ENCODE measurements at regions not wholly inside any gene's neighbourhood (a gene's known extent, or its start where the extent isn't known, plus 50 kb on each side); places are given as distances from the start of the nearest gene placed in this dataset.

GRCh38 chr7:15747712-15748111 lies 61.2 kb upstream of the MEOX2 start:
- Histone ChIP-seq H3K9me3 (replicated peaks; ENCODE audit: insufficient read depth, low read length) (no peaks in the 10 kb centered on the region), H3K9ac (ENCODE audit: low read length) (no peak overlapping the region), H3K27me3 (replicated peaks; ENCODE audit: insufficient read depth, low read length) (no peaks in the 10 kb centered on the region), H3K4me2 (ENCODE audit: low read depth, low read length) (no peak overlapping the region), H3K36me3 (replicated peaks; ENCODE audit: insufficient read depth, low read length) (no peaks in the 10 kb centered on the region), H3F3A (ENCODE audit: insufficient read depth, low read length) (no peaks in the 10 kb centered on the region), H3K79me2 (ENCODE audit: low read length) (no peaks in the 10 kb centered on the region), H3K27ac (ENCODE audit: low read length) (no peak overlapping the region), H3K4me3 (ENCODE audit: low read length) (no peak overlapping the region), H4K20me1 (ENCODE audit: insufficient read depth, low read length) (no peaks in the 10 kb centered on the region), H3K9me2 (replicated peaks; ENCODE audit: insufficient read depth, low read length) (no peaks in the 10 kb centered on the region), H3K4me1 (ENCODE audit: low read length) (no peaks in the 10 kb centered on the region), H2AFZ (ENCODE audit: low read length) (no peak overlapping the region)
- no peak for TF ChIP-seq EZH2 (optimal IDR thresholded peaks at IDR 0.05; ENCODE audit: low read depth, low read length)
- no peak for TF ChIP-seq EZH2phosphoT487 (IDR thresholded peaks at IDR 0.05; ENCODE audit: low read length)
- TF ChIP-seq CTCF (IDR thresholded peaks at IDR 0.05; ENCODE audit: low read length), result no peak
- no peak for DNase-seq

- H3K9ac ChIP-seq (ENCODE audit: low read length), result no peak overlapping the region
- H3K27ac ChIP-seq (ENCODE audit: low read length), result no peak overlapping the region
- H3K27me3 ChIP-seq (replicated peaks; ENCODE audit: insufficient read depth, low read length), result no peaks in the 10 kb centered on the region
- no peaks in the 10 kb centered on the region for H3K4me1 ChIP-seq (ENCODE audit: low read length)
- no peak for TF ChIP-seq CTCF (IDR thresholded peaks at IDR 0.05; ENCODE audit: low read length)
- no peak for TF ChIP-seq EZH2 (optimal IDR thresholded peaks at IDR 0.05; ENCODE audit: low read depth, low read length)
- TF ChIP-seq EZH2phosphoT487 (IDR thresholded peaks at IDR 0.05; ENCODE audit: low read length), result no peak
- no peaks in the 10 kb centered on the region for H3K9me3 ChIP-seq (replicated peaks; ENCODE audit: insufficient read depth, low read length)
- no peak overlapping the region for H3K4me2 ChIP-seq (ENCODE audit: low read depth, low read length)
- H3K4me3 ChIP-seq (ENCODE audit: low read length), result no peak overlapping the region
- H2AFZ ChIP-seq (ENCODE audit: low read length), result no peak overlapping the region
- no peaks in the 10 kb centered on the region for H3K79me2 ChIP-seq (ENCODE audit: low read length)
- H4K20me1 ChIP-seq (ENCODE audit: insufficient read depth, low read length), result no peaks in the 10 kb centered on the region
- no peak for DNase-seq
- no peaks in the 10 kb centered on the region for H3K9me2 ChIP-seq (replicated peaks; ENCODE audit: insufficient read depth, low read length)
- no peaks in the 10 kb centered on the region for H3F3A ChIP-seq (ENCODE audit: insufficient read depth, low read length)
- H3K36me3 ChIP-seq (replicated peaks; ENCODE audit: insufficient read depth, low read length), result no peaks in the 10 kb centered on the region
Observed at GRCh38 chr7:15747301-15747700, 60.8 kb upstream of the MEOX2 start.

GRCh38 chr7:15743926-15744480 lies 57.5 kb upstream of the MEOX2 start:
- Histone ChIP-seq H3K4me1 (ENCODE audit: low read length) (no peaks in the 10 kb centered on the region), H3F3A (ENCODE audit: insufficient read depth, low read length) (no peaks in the 10 kb centered on the region), H4K20me1 (ENCODE audit: insufficient read depth, low read length) (no peaks in the 10 kb centered on the region), H3K27ac (ENCODE audit: low read length) (no peak overlapping the region), H3K9me2 (replicated peaks; ENCODE audit: insufficient read depth, low read length) (no peaks in the 10 kb centered on the region), H3K9me3 (replicated peaks; ENCODE audit: insufficient read depth, low read length) (no peaks in the 10 kb centered on the region), H3K27me3 (replicated peaks; ENCODE audit: insufficient read depth, low read length) (no peaks in the 10 kb centered on the region), H2AFZ (ENCODE audit: low read length) (no peak overlapping the region), H3K4me2 (ENCODE audit: low read depth, low read length) (no peak overlapping the region), H3K9ac (ENCODE audit: low read length) (no peak overlapping the region), H3K4me3 (ENCODE audit: low read length) (no peak overlapping the region), H3K79me2 (ENCODE audit: low read length) (no peaks in the 10 kb centered on the region), H3K36me3 (replicated peaks; ENCODE audit: insufficient read depth, low read length) (no peaks in the 10 kb centered on the region)
- DNase-seq, result no peak
- no peak for TF ChIP-seq EZH2 (optimal IDR thresholded peaks at IDR 0.05; ENCODE audit: low read depth, low read length)

- Histone ChIP-seq H3K79me2 (ENCODE audit: low read length) (no peaks in the 10 kb centered on the region), H3K9ac (ENCODE audit: low read length) (no peak overlapping the region), H3F3A (ENCODE audit: insufficient read depth, low read length) (no peaks in the 10 kb centered on the region), H3K27me3 (replicated peaks; ENCODE audit: insufficient read depth, low read length) (no peaks in the 10 kb centered on the region), H3K4me2 (ENCODE audit: low read depth, low read length) (no peak overlapping the region), H3K27ac (ENCODE audit: low read length) (no peak overlapping the region), H2AFZ (ENCODE audit: low read length) (no peak overlapping the region), H4K20me1 (ENCODE audit: insufficient read depth, low read length) (no peaks in the 10 kb centered on the region), H3K4me1 (ENCODE audit: low read length) (no peaks in the 10 kb centered on the region), H3K36me3 (replicated peaks; ENCODE audit: insufficient read depth, low read length) (no peaks in the 10 kb centered on the region), H3K4me3 (ENCODE audit: low read length) (no peak overlapping the region), H3K9me3 (replicated peaks; ENCODE audit: insufficient read depth, low read length) (no peaks in the 10 kb centered on the region), H3K9me2 (replicated peaks; ENCODE audit: insufficient read depth, low read length) (no peaks in the 10 kb centered on the region)
- TF ChIP-seq CTCF (IDR thresholded peaks at IDR 0.05; ENCODE audit: low read length) (no peak), EZH2 (optimal IDR thresholded peaks at IDR 0.05; ENCODE audit: low read depth, low read length) (no peak), EZH2phosphoT487 (IDR thresholded peaks at IDR 0.05; ENCODE audit: low read length) (no peak)
- no peak for DNase-seq
Observed at GRCh38 chr7:15737601-15738000, 51.1 kb upstream of the MEOX2 start.

All from MM.1S (cell line).